ENCODE measurements at regions not wholly inside any gene's neighbourhood (a gene's known extent, or its start where the extent isn't known, plus 50 kb on each side); places are given as distances from the start of the nearest gene placed in this dataset.

- no peaks in the 10 kb centered on the region for H3K27me3 Mint-ChIP-seq
- no peaks in the 10 kb centered on the region for H3K9me3 ChIP-seq (ENCODE audit: control insufficient read depth, low read length, poor library complexity, severe bottlenecking)
- no peak for ATAC-seq
- H3K4me1 Mint-ChIP-seq: no peaks in the 10 kb centered on the region
- H3K4me3 Mint-ChIP-seq: no peak overlapping the region
- H3K27ac Mint-ChIP-seq: no peak overlapping the region
- no peak for DNase-seq
- H3K36me3 Mint-ChIP-seq (ENCODE audit: low read depth): no peaks in the 10 kb centered on the region
These were observed 211.7 kb upstream of the TTC14 start for GRCh38 chr3:180390313-180390712.

GRCh38 chr3:180391001-180391400 lies 211.0 kb upstream of the TTC14 start:
- no peaks in the 10 kb centered on the region for H3K4me1 Mint-ChIP-seq
- H3K27ac Mint-ChIP-seq: no peak overlapping the region
- H3K9me3 ChIP-seq (ENCODE audit: control insufficient read depth, low read length, poor library complexity, severe bottlenecking): no peaks in the 10 kb centered on the region
- H3K4me3 Mint-ChIP-seq: no peak overlapping the region
- ATAC-seq (no peak), DNase-seq (no peak)
- H3K36me3 Mint-ChIP-seq (ENCODE audit: low read depth): no peaks in the 10 kb centered on the region
- H3K27me3 Mint-ChIP-seq: no peaks in the 10 kb centered on the region

- no peak overlapping the region for H3K4me3 Mint-ChIP-seq
- H3K27me3 Mint-ChIP-seq: no peaks in the 10 kb centered on the region
- no peaks in the 10 kb centered on the region for H3K9me3 ChIP-seq (ENCODE audit: control insufficient read depth, low read length, poor library complexity, severe bottlenecking)
- no peaks in the 10 kb centered on the region for H3K36me3 Mint-ChIP-seq (ENCODE audit: low read depth)
- DNase-seq (no peak), ATAC-seq (no peak)
- H3K27ac Mint-ChIP-seq: no peak overlapping the region
- H3K4me1 Mint-ChIP-seq: peaks cover 2% of the 10 kb centered on the region
These were observed 200.7 kb upstream of the TTC14 start for GRCh38 chr3:180401226-180401625.

GRCh38 chr3:180402471-180403073 lies 199.4 kb upstream of the TTC14 start:
- H3K9me3 ChIP-seq (ENCODE audit: control insufficient read depth, low read length, poor library complexity, severe bottlenecking): no peaks in the 10 kb centered on the region
- Mint-ChIP-seq H3K27me3 (no peaks in the 10 kb centered on the region), H3K4me3 (no peak overlapping the region), H3K4me1 (peaks cover 2% of the 10 kb centered on the region), H3K36me3 (ENCODE audit: low read depth) (no peaks in the 10 kb centered on the region), H3K27ac (no peak overlapping the region)
- DNase-seq (no peak), ATAC-seq (no peak)

GRCh38 chr3:180403156-180403555 lies 198.8 kb upstream of the TTC14 start:
- H3K9me3 ChIP-seq (ENCODE audit: control insufficient read depth, low read length, poor library complexity, severe bottlenecking): no peaks in the 10 kb centered on the region
- ATAC-seq (no peak), DNase-seq (no peak)
- Mint-ChIP-seq H3K4me3 (no peak overlapping the region), H3K27ac (no peak overlapping the region), H3K4me1 (no peaks in the 10 kb centered on the region), H3K36me3 (ENCODE audit: low read depth) (no peaks in the 10 kb centered on the region), H3K27me3 (no peaks in the 10 kb centered on the region)

GRCh38 chr3:180408654-180409053 lies 193.3 kb upstream of the TTC14 start:
- Mint-ChIP-seq H3K27me3 (no peaks in the 10 kb centered on the region), H3K4me1 (no peaks in the 10 kb centered on the region), H3K4me3 (no peak overlapping the region), H3K36me3 (ENCODE audit: low read depth) (no peaks in the 10 kb centered on the region), H3K27ac (no peak overlapping the region)
- DNase-seq (no peak), ATAC-seq (no peak)
- H3K9me3 ChIP-seq (ENCODE audit: control insufficient read depth, low read length, poor library complexity, severe bottlenecking): no peaks in the 10 kb centered on the region

GRCh38 chr3:180409170-180409569 lies 192.8 kb upstream of the TTC14 start:
- Mint-ChIP-seq H3K4me3 (no peak overlapping the region), H3K4me1 (no peaks in the 10 kb centered on the region), H3K36me3 (ENCODE audit: low read depth) (no peaks in the 10 kb centered on the region), H3K27me3 (no peaks in the 10 kb centered on the region), H3K27ac (no peak overlapping the region)
- ATAC-seq (no peak), DNase-seq (no peak)
- H3K9me3 ChIP-seq (ENCODE audit: control insufficient read depth, low read length, poor library complexity, severe bottlenecking): no peaks in the 10 kb centered on the region

- H3K36me3 Mint-ChIP-seq (ENCODE audit: low read depth): no peaks in the 10 kb centered on the region
- H3K4me3 Mint-ChIP-seq: no peak overlapping the region
- no peaks in the 10 kb centered on the region for H3K4me1 Mint-ChIP-seq
These were observed 192.1 kb upstream of the TTC14 start for GRCh38 chr3:180409883-180410282.

GRCh38 chr3:180414157-180414556 lies 187.8 kb upstream of the TTC14 start:
- Mint-ChIP-seq H3K4me3 (no peak overlapping the region), H3K4me1 (no peaks in the 10 kb centered on the region), H3K36me3 (ENCODE audit: low read depth) (no peaks in the 10 kb centered on the region), H3K27ac (no peak overlapping the region), H3K27me3 (no peaks in the 10 kb centered on the region)
- H3K9me3 ChIP-seq (ENCODE audit: control insufficient read depth, low read length, poor library complexity, severe bottlenecking): peaks cover 2% of the 10 kb centered on the region
- ATAC-seq (no peak), DNase-seq (no peak)

More at GRCh38 chr3:180409883-180410282, 192.1 kb upstream of the TTC14 start:
- H3K9me3 ChIP-seq (ENCODE audit: control insufficient read depth, low read length, poor library complexity, severe bottlenecking): no peaks in the 10 kb centered on the region
- Mint-ChIP-seq H3K27me3 (no peaks in the 10 kb centered on the region), H3K27ac (no peak overlapping the region)
- DNase-seq (no peak), ATAC-seq (no peak)

- no peaks in the 10 kb centered on the region for H3K36me3 Mint-ChIP-seq (ENCODE audit: low read depth)
- H3K4me3 Mint-ChIP-seq: no peak overlapping the region
- no peak for DNase-seq
- peaks cover 2% of the 10 kb centered on the region for H3K9me3 ChIP-seq (ENCODE audit: control insufficient read depth, low read length, poor library complexity, severe bottlenecking)
- no peaks in the 10 kb centered on the region for H3K27me3 Mint-ChIP-seq
- H3K4me1 Mint-ChIP-seq: no peaks in the 10 kb centered on the region
- ATAC-seq: no peak
- H3K27ac Mint-ChIP-seq: no peak overlapping the region
These were observed 185.8 kb upstream of the TTC14 start for GRCh38 chr3:180416111-180416594.

- Mint-ChIP-seq H3K36me3 (ENCODE audit: low read depth) (no peaks in the 10 kb centered on the region), H3K4me1 (no peaks in the 10 kb centered on the region), H3K4me3 (no peak overlapping the region), H3K27ac (no peak overlapping the region), H3K27me3 (no peaks in the 10 kb centered on the region)
- ATAC-seq: no peak
- no peak for DNase-seq
- peaks cover 2% of the 10 kb centered on the region for H3K9me3 ChIP-seq (ENCODE audit: control insufficient read depth, low read length, poor library complexity, severe bottlenecking)
These were observed 184.7 kb upstream of the TTC14 start for GRCh38 chr3:180417241-180417640.

- DNase-seq (no peak), ATAC-seq (no peak)
- Mint-ChIP-seq H3K4me1 (no peaks in the 10 kb centered on the region), H3K27ac (no peak overlapping the region), H3K36me3 (ENCODE audit: low read depth) (no peaks in the 10 kb centered on the region), H3K27me3 (no peaks in the 10 kb centered on the region), H3K4me3 (no peak overlapping the region)
- H3K9me3 ChIP-seq (ENCODE audit: control insufficient read depth, low read length, poor library complexity, severe bottlenecking): peaks cover 2% of the 10 kb centered on the region
These were observed 181.9 kb upstream of the TTC14 start for GRCh38 chr3:180420016-180420415.

- ATAC-seq (no peak), DNase-seq (no peak)
- Mint-ChIP-seq H3K27ac (no peak overlapping the region), H3K4me1 (no peaks in the 10 kb centered on the region), H3K4me3 (no peak overlapping the region), H3K27me3 (no peaks in the 10 kb centered on the region), H3K36me3 (ENCODE audit: low read depth) (no peaks in the 10 kb centered on the region)
- peaks cover 2% of the 10 kb centered on the region for H3K9me3 ChIP-seq (ENCODE audit: control insufficient read depth, low read length, poor library complexity, severe bottlenecking)
These were observed 181.2 kb upstream of the TTC14 start for GRCh38 chr3:180420804-180421203.

- no peak for ATAC-seq
- H3K9me3 ChIP-seq (ENCODE audit: control insufficient read depth, low read length, poor library complexity, severe bottlenecking): peaks cover 2% of the 10 kb centered on the region
- no peaks in the 10 kb centered on the region for H3K4me1 Mint-ChIP-seq
- no peak for DNase-seq
- no peak overlapping the region for H3K4me3 Mint-ChIP-seq
- H3K36me3 Mint-ChIP-seq (ENCODE audit: low read depth): no peaks in the 10 kb centered on the region
- no peaks in the 10 kb centered on the region for H3K27me3 Mint-ChIP-seq
- no peak overlapping the region for H3K27ac Mint-ChIP-seq
These were observed 180.7 kb upstream of the TTC14 start for GRCh38 chr3:180421221-180421620.
